Left renal cortex interstitium (tissue), 4 donors: ENCODE measurements at regions not wholly inside any gene's neighbourhood (a gene's known extent, or its start where the extent isn't known, plus 50 kb on each side); places are given as distances from the start of the nearest gene placed in this dataset.

Source experiments
- DNase-seq, 4 donors: peaks; one replicate each; pipeline ENCODE4 v3.0.0-alpha.2; 2013; ENCODE audit warnings: low read depth in 4 of 4, low spot score in 2 of 4, missing footprints in 1 of 4

GRCh38 chr13:67643516-67644055, 413.4 kb upstream of the PCDH9 start:
- no peak for DNase-seq

- no peak for DNase-seq
Measured at GRCh38 chr13:67642657-67643056, 412.5 kb upstream of the PCDH9 start.

GRCh38 chr13:67635754-67636153, 405.6 kb upstream of the PCDH9 start:
- no peak for DNase-seq

- no peak for DNase-seq
Measured at GRCh38 chr13:67632590-67632989, 402.5 kb upstream of the PCDH9 start.

- DNase-seq = no peak
Measured at GRCh38 chr13:67630640-67631039, 400.5 kb upstream of the PCDH9 start.

- DNase-seq = no peak
Measured at GRCh38 chr13:67623630-67624029, 393.5 kb upstream of the PCDH9 start.

GRCh38 chr13:67620665-67621064, 390.5 kb upstream of the PCDH9 start:
- DNase-seq = no peak

- DNase-seq = no peak
Measured at GRCh38 chr13:67619995-67620380, 389.9 kb upstream of the PCDH9 start.

GRCh38 chr13:67619351-67619994, 389.3 kb upstream of the PCDH9 start:
- no peak for DNase-seq

- DNase-seq = no peak
Measured at GRCh38 chr13:67614579-67614978, 384.4 kb upstream of the PCDH9 start.

GRCh38 chr13:67614013-67614412, 383.9 kb upstream of the PCDH9 start:
- DNase-seq = no peak

- DNase-seq = no peak
Measured at GRCh38 chr13:67588607-67589006, 358.5 kb upstream of the PCDH9 start.

- DNase-seq = no peak
Measured at GRCh38 chr13:67577361-67577760, 347.2 kb upstream of the PCDH9 start.

- DNase-seq = no peak
Measured at GRCh38 chr13:67574320-67575233, 344.4 kb upstream of the PCDH9 start.

- DNase-seq = no peak
Measured at GRCh38 chr13:67568205-67568604, 338.1 kb upstream of the PCDH9 start.

- DNase-seq = no peak
Measured at GRCh38 chr13:67557642-67558241, 327.6 kb upstream of the PCDH9 start.

GRCh38 chr13:67557118-67557517, 327.0 kb upstream of the PCDH9 start:
- DNase-seq = no peak

GRCh38 chr13:67554746-67555452, 324.8 kb upstream of the PCDH9 start:
- no peak for DNase-seq

GRCh38 chr13:67554286-67554685, 324.1 kb upstream of the PCDH9 start:
- no peak for DNase-seq

- DNase-seq = no peak
Measured at GRCh38 chr13:67549331-67549730, 319.2 kb upstream of the PCDH9 start.

- DNase-seq = no peak
Measured at GRCh38 chr13:67538906-67539305, 308.8 kb upstream of the PCDH9 start.
